C4-2B (cell line): ENCODE measurements at regions not wholly inside any gene's neighbourhood (a gene's known extent, or its start where the extent isn't known, plus 50 kb on each side); places are given as distances from the start of the nearest gene placed in this dataset.

Experiments
- CTCF ChIP-seq: fragments of 450-650 bp; conservative IDR thresholded peaks from 2 replicates; pipeline ENCODE4 v1.5.1; 2017; ENCODE audit warnings: mild to moderate bottlenecking
- ZFX ChIP-seq: fragments of 450-650 bp; IDR thresholded peaks from 2 replicates; pipeline ENCODE4 v1.6.1; 2017

DNA sequence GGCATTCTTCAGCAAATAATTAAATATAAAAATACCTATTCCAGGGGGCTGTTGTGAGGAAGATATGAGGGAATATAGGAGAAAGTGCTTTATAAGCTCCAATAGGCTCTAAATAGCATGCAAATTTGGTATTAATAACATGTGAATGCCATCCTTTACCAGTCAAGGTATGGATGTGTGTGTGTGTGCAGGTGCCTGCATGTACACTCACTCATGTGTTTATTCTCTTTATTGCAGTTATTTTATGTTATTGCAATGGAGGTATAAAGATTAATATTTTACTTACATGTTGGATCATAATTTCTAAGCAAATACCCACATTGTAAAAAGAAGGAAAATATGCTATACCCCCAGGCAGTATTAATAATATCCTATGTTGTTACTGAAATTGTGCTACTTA lies 1093.0 kb upstream of the GYPC start:
- TF ChIP-seq CTCF = no peak
- TF ChIP-seq ZFX = no peak
